Neural cell (in vitro differentiated cells): ENCODE measurements at regions not wholly inside any gene's neighbourhood (a gene's known extent, or its start where the extent isn't known, plus 50 kb on each side); places are given as distances from the start of the nearest gene placed in this dataset.

Source experiments
- CTCF ChIP-seq: fragments of 450-650 bp; IDR thresholded peaks from 2 replicates; pipeline ENCODE4 v1.5.1; 2014; ENCODE audit warnings: antibody characterized with exemption, mild to moderate bottlenecking, moderate library complexity; ENCODE audit not compliant: poor library complexity, severe bottlenecking
- EP300 ChIP-seq: fragments of 450-650 bp; conservative IDR thresholded peaks from 2 replicates; pipeline ENCODE4 v1.6.1; 2014; ENCODE audit warnings: antibody characterized with exemption, mild to moderate bottlenecking, moderate library complexity; ENCODE audit not compliant: poor library complexity, severe bottlenecking
- EZH2 ChIP-seq: fragments of 200-600, 300-800 bp; shearing (Covaris generic), sonication (generic); IDR thresholded peaks from 2 replicates; pipeline ENCODE4 v1.6.1; 2014; ENCODE audit warnings: antibody characterized with exemption, low read length, borderline replicate concordance, mild to moderate bottlenecking; ENCODE audit not compliant: insufficient read depth, poor library complexity, severe bottlenecking
- MXI1 ChIP-seq: fragments of 450-650 bp; conservative IDR thresholded peaks from 2 replicates; pipeline ENCODE4 v1.6.1; 2014; ENCODE audit warnings: antibody characterized with exemption, mild to moderate bottlenecking; ENCODE audit not compliant: poor library complexity, severe bottlenecking
- POLR2AphosphoS5 ChIP-seq: IDR thresholded peaks from 2 replicates; pipeline ENCODE4 v1.6.1; 2012
- RAD21 ChIP-seq: fragments of 450-650 bp; conservative IDR thresholded peaks from 2 replicates; pipeline ENCODE4 v1.6.1; 2014; ENCODE audit warnings: antibody characterized with exemption, mild to moderate bottlenecking, moderate library complexity
- TAF1 ChIP-seq: IDR thresholded peaks from 2 replicates; pipeline ENCODE4 v1.6.1; 2012; ENCODE audit warnings: low read depth

- TF ChIP-seq EZH2 (no peak), CTCF (no peak), EP300 (no peak), MXI1 (no peak), RAD21 (no peak), POLR2AphosphoS5 (no peak), TAF1 (no peak)
Observed at GRCh38 chr2:9069543-9069942, 66.1 kb upstream of the MBOAT2 start.
